GM18861 (cell line): ENCODE measurements at regions not wholly inside any gene's neighbourhood (a gene's known extent, or its start where the extent isn't known, plus 50 kb on each side); places are given as distances from the start of the nearest gene placed in this dataset.

Experiments
- ATAC-seq: cut with Tn5 transposase; IDR thresholded peaks from one replicate; pipeline ENCODE4 v1.9.1; 2021; ENCODE audit not compliant: unreplicated experiment

DNA sequence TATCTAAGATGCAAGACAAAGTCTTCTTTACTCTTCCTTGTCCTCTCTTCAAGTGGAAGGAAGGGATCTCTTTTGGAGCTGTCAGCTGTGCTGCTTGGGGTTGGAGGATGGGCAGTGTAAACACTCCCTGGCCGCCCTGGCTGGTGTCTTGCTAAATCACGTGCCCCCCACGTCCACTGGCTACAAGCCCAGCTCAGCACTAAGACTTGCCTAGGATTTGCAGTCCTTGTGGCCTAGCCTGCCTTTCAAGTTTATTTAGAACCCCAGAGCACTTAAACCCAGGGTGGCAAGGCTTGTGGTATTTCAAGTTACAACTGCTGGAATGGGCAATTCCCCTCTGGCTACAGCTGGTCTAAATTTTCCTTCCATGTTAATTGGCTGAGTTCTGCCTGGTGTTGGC, 272.4 kb upstream of the MYO3A start:
- no peak for ATAC-seq

DNA sequence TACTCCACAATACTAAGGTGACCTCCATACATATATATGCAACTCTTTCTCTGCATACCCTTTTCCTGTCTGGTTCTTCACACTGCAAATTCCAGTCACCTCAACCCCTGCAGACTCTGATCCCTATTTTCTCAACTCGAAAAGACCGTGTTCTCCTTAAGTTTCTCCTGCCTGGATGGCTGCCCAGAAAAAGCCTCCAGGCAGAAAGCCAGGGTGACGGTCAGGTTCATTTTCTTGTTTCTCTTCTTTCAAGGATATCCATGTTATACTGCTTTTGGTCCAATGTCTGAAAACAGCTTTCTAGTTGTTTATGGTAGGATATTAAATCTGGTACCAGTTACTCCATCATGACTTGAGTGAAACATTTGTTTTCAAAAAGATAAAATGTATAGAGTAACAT, 267.8 kb upstream of the MYO3A start:
- no peak for ATAC-seq

DNA sequence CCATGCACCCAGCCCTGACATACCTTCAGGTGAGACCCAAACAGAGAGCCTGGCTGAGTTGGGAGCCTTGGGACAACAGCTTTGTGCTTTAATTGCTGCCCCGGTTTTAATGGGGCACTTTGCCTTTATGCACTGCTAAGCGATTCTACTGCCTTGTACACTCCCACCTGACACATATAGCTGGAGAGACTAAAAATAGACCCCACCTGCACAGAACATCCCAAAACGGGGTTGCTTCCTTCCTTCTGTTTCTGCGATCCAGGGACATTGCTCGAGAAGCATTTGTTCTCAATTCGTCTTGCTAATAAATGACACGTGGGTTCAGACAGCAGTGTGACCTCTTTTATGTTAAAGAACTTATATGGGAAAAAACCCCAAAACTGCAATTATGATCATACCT, 258.8 kb upstream of the MYO3A start:
- ATAC-seq, result no peak

DNA sequence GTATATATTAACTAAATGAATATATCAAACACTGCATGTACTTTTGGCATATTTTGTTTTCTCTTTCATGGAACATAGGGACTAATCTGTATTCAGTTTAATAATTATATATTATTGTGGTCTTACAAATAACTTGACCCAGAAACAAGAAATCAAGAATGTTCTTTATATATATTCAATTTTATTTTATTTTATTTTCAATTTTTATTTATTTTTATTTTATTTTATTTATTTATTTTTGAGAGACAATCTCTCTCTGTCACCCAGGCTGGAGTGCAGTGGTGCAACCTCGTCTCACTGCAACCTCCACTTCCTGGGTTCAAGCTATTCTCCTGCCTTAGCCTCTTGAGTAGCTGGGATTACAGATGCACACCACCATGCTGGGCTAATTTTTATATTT, 258.4 kb upstream of the MYO3A start:
- ATAC-seq, result no peak

DNA sequence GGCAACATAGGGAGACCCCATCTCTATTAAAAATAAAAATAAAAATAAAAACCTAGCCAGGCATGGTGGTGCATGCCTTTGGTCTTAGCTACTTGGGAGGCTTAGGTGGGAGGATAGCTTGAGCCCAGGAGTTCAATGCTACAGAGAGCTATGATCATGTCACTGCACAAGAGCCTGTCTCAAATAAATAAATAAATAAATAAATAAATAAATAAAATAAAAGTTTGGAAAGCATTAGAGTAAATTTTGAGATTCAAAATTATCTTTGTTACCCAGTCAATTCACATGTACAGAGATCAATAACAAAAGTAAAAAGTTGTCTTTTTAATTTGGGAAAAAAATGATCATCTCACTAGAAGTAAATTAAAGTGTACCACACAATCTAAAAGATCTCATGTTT, 255.8 kb upstream of the MYO3A start:
- no peak for ATAC-seq

DNA sequence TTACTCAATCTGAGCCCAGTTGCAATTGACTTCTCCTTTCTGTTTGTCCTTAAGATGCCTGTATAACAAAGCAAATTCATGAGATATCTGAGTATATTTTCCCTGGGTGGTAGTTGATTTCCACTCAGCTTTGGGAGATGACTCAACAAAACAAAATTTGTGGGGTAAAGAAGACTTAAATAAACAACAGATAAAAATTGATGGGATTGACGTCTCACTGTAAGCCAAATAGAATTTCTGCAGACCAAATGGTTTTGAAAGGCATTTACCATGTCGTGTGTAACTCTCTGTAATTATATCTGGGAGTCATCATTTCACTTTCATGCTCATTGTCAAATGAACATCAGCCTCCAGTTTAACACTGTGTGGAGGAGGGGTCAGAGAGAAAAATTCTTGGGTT, 255.4 kb upstream of the MYO3A start:
- no peak for ATAC-seq

DNA sequence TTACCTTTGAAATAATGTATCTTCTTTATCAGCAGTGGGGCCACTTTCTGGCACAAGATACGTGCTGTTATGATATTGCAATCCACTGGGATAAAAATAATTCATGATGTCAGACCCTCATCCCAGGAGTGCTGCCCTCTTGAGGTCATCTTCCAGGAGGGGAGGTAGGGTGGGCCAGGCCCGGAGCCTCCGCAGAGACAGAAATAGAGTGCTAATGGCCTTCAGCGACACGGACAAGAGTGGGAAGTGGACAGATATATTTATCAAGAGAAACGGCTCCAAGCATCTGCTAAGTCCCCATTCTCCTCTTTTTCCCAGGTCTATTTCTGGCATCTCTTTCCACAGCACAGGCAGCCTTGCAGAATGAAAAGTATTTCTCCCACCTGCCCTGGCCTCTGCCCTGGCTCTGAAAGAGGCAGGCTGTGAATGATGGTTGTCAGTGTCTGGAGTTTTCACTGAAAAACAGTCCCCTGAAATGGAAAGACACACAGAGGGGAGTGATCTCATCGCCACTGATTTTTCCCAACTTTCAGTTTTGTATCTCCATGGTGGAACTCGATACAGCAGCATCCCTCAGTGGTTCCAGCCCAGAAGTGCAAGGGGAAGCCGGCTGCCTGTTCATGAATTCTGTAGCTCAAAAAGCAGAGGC, 251.7 kb upstream of the MYO3A start:
- ATAC-seq, result no peak

DNA sequence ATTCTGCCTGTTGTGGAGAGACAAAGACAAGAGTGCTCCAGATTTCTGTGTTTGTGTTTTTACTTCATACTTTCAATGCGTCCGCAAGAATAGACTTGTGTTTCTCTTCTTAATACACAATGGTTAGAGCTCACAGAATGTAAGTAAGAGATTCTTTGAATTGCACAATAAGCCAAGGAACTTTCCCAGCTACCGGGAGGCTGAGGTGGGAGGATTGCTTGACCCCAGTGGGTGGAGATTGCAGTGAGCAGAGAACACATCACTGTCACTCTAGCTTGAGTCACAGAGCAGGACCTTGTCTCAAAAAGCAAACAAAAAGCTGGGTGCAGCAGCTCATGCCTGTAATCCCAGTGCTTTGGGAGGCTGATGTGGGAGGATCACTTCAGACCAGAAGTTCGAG, 250.7 kb upstream of the MYO3A start:
- no peak for ATAC-seq

DNA sequence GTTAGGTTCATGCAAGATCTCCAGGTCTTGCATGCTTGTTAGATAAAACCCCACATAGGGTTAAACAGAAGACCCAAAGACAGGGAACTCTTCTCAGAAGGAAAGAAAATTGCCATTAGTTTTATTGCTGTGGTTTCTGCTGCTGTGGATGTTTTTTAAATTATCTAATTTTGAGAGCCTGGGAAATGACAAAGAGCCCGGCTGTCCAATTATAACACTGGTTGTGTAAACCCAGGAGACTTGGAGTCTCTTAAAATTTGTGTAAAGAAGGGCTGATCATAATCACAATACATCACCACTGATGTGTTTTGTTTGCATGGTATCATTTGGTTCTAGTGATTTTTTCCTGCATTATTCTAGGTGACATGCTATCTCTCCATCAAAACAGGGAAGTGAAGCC, 246.5 kb upstream of the MYO3A start:
- no peak for ATAC-seq

DNA sequence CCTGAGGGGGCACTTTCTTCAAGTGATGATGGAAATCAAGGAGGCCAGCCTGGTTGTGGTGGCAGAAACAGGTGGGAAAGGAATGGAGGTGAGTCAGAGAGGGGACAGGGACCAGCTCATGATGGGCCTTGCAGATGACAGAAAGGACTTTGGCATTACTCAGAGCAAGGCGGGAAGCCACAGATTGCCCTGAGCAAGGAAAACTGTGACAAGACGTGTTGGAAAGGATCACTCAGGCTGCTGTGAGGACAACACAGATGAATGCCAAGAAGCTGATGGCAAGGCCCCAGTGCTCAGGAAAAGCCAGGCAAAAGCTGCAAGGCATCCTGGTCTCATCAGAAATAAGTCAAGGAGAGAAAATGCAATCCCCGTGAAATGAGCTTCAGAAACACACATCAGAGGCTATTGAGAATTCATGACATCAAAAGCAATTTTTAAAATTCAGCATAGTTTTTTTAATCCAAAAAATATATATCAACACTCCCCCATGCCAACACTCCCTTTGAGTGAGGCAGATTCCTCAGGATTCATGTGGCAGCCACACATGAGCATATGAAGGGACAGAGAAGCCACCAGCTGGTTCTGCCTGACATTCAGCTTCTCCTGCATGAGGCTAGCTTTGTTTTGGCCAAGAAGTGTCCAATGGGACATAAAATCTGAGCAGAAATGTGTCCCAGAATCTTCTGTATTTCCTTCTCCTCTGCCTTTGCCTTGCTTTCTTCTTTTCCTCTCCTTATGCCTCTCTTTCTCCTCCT, 244.5 kb upstream of the MYO3A start:
- ATAC-seq, result no peak

DNA sequence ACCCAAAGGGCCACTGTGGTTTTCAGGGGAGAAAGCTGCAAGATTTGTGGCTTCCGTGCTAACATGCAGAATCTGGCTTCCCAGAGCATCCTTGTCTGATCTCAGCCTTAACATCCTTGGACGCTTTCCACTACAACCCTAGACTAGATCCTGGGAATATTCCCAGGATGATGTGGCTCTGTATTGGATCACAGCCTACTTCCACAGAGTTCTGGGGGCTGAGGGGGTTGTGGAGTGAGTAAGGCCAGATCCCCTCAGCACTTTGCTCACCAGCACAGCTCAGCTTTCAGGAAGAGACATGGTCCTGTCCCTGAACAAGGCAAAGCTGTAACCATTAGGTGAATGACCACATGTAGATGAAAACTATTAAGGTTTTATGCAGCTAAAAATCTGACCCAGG, 241.3 kb upstream of the MYO3A start:
- ATAC-seq, result no peak

DNA sequence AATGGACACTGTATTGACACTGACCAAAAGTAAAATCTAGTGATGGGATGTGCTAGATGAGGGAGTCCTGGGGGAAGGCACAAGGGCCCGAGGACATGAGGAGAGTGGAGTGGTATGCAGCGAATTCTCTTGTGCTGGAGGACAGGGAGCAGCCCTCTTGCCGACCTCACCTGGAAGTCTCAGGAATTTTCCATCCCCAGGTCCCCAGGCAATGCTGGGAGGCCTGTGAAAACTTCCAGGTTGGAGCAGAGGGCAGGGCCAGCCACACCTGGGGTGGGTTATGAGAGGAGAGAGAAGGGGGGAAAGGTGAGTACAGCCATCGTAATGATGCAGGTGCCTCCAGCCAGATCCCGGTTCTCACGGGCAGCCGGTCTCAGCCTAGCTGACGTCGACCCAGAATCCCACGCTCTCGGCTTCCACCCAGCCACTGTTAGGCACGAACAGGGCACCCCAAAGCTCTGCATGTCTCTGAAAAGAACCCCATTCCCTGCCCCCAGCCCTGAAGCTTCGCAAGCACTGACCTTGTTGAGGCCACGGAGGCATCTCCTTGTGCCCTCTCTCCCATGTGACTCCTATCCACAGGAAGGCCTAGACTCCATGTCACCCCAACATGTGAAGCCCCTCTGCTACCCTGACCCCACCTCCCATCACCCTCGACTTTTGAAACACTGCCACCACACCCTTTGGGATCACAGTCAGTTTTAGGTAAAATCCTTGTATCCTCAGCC, 239.7 kb upstream of the MYO3A start:
- ATAC-seq, result no peak

DNA sequence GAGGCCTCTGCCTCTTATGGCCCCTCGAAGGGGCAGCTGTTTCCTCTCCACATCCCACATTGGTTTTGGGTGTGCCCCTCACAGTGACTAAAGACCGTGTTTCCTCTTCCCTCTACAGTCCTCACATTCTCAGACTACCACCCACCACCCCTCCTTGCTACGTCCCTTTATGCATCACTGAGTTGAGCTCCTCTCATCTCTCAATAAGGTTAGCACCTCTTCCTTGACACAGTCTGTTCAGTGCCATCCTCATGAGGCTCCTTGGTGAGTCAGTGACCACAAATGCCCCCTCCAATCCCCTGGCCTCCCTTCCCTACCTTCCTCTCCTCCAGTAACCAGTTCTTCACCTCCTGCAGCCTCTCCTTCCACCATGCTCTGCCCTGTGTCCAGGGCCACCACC, 239.1 kb upstream of the MYO3A start:
- no peak for ATAC-seq

DNA sequence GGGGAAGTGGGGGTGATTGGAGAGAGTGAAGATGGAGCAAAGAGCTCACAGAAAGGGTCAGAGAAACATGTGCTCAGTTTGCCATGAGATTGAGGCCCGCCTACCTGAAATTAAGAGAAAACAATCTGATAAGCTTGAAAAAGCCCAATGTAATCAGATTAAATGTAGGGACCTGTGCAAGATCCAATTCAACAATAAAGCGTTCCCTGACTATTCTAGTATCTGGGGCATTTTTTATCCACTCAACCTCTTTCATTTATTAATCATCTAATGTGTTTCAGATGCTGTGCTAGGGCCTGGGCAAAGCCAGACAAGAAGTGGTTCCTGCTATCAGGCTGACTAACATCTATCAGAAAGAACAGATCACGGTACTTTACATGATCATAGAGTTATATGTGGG, 238.4 kb upstream of the MYO3A start:
- ATAC-seq, result no peak

DNA sequence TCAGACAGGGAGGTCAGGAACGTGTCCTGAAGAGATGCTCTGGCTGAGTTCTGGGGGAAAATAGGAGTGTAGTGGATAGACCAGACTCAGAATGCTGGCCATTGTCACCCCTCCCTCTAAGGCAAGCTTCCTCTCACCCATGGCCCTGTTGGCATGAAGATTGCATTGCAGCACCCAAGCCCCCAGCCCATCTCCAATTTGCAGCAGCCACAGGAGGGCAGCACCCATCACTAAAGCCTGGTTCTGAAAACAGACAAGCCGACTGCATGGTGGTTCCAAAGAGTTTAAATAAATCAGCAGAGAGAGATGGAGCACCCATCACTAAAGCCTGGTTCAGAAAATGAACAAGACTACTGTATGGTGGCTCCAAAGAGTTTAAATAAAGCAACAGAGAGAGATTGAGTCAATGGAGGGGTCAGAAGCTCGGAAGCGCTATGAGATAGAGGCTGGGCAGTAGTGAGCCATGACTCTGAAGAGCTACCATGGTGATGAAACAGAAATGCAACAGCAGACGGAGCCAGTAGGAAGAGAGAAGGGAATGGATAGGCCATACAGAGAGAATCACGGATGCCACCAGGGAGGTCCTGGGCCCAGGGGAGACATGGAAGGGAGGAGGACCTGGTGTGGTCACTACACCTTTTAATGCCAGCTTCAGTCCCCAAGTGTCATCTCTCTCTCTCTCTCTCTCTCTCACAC, 237.9 kb upstream of the MYO3A start:
- no peak for ATAC-seq

DNA sequence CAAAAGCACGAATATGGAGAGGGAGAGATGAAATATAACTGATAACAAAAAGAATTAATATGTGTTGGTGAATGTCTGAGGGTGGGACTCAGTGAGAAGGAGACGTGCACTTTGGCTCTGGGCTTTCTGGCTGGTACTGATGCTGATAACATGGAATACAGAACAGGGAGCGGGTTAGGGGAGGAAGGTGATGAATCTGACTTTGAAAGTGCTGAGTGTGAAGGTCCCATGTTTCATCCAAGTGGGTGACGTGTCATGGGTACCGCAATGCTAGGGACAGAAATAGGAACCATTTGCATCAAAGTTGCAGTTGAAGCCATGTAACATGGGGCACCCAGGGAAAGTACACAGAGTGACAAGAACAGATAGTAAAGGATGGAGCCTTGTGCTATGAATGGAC, 236.6 kb upstream of the MYO3A start:
- no peak for ATAC-seq

DNA sequence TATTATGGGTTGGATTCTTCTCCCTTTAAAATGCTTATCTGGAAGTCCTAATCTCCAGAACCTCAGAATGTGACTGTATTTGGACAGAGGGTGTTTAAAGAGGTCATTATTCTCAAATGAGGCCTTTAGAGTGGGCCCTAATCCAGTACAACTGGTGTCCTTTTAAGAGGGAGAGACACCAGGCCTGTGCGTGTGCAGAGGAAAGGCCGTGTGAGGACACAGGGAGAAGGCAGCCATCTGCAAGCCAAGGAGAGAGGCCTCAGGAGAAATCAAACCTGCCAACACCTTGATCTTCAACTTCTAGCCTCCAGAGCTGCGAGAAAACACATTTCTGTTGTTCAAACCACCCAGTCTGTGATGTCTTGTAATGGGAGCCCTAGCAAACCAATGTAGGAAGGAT, 235.4 kb upstream of the MYO3A start:
- ATAC-seq, result no peak

DNA sequence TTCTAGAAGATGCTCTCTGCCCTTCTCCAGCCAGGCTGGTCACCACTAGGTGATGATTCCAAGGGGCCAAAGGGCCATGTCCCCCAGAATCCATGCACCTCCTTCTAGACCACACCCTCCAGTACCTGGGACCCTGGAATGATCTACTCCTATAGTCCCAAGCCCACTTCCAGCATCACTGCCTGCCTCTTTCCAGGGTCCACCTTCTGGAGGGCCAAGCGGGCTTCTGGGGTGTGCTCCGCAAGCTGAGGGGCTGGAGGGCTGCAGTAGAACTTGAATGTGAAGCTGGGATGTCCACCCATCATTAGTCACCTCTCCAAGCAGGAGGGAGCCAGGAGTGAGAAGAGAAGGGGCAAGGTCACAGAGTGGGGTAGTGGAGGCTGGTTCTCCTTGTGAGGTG, 234.4 kb upstream of the MYO3A start:
- no peak for ATAC-seq

DNA sequence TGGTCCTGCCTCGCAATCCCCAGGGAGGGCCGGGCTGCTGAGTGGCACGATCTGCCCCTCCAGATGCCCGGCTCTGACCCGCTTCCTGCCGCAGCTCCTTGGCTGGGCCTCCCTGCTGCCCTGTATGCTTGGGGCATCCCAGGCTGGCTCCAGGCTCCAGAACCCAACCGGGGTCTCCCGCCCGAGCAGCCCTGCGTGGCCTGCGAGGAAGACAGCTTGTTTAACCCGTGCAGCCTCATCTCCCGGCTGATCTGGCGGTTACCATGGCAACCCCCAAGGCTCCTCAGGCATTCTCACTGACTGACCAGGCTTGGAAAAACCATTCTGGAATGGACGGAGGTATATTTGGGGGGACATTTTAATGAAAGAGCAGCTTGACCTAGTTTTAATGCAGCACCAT, 232.4 kb upstream of the MYO3A start:
- no peak for ATAC-seq

DNA sequence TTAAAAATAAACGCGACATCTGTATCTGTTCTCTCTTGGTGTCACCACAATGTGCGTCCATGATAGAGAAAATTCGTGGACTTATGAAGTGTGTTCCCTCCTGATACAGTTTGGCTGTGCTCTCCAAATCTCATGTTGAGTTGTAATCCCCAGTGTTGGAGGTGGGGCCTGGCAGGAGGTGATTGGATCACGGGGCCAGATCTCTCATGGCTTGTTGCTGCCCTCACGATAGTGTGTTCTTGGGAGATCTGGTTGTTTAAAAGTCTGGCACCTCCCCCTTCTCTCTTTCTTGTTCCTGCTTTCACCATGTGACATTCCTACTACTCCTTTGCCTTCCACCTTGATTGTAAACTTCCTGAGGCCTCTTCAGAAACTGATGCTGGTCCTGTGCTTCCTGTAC, 229.4 kb upstream of the MYO3A start:
- ATAC-seq, result no peak

DNA sequence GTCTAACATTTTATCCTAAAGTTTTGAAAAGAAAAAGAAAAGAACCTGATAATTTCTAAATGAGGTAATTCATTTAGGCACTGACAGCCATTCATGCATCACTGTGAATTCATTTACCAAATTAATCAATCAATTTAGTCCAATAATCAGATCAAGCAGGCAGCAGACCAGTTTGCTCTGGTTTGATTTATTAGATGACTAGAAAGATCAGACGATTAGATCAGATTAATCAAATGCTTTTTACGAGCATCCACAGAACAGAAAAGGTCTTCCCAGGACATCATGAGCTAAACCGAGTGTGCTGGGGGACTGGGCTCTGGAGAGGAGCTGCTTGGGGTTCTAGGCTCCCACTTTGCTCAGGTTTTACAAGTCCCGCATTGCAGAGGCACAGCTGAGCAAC, 226.5 kb upstream of the MYO3A start:
- no peak for ATAC-seq
